Hepatic stellate cell (primary cell): ENCODE measurements at regions not wholly inside any gene's neighbourhood (a gene's known extent, or its start where the extent isn't known, plus 50 kb on each side); places are given as distances from the start of the nearest gene placed in this dataset.

Experiments
- DNase-seq: peaks from one replicate; pipeline ENCODE4 v3.0.0; 2011; ENCODE audit warnings: low spot score

DNA sequence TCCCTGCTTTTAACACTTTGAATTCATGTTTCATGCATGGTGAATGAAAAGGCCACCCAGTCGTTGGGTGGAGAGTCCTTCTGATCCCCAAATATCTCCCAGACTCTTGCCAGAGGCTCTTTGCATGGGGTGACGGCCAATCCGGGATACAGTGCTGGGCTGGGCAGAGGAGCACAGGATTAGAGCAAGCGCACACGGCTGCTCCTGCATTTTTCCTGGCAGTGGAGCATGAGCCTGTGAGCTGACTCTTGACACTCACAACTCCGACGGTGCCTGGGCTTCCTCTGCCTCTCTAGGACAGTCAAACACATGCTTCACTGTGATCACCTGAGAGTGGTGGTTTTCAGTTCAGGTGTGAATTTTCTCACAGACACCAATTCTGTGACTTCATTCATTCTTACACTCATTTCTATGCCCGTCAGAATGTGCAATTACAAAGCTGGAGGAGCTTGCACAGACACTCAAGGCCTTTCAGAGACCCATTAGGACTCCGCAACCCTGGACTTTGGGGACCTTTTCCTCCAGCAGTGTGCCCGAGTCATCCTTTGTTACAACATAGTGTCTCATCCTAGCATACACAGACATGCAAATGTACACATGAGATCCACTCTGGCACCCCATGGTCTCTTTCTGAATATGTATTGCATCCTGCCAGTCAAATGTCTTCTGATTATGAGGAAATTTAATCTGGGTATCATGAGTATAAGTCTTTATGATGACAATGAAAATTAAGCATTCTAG, 206.6 kb downstream of the ICE1 start:
- DNase-seq: no peak

DNA sequence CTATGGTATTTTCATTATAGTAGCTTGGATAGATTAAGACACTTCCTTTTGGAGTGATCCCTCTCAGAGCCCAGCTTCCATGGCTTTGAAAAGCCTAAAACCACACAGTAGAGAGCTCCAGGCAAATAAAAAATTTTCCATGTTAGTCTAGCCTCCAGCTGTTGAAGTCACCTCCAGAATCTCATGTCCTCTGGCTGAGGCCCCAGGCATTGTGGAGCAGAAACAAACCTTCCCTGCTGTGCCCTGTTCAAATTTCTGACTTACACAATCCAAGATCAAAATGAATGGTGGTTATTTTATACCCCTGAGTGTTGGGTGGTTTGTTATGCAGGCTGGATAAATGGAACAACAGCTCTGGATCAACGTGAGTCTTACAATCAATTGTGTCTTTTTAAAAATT, 203.9 kb downstream of the ICE1 start:
- no peak for DNase-seq

GRCh38 chr5:5625491-5625890, 203.0 kb downstream of the ICE1 start:
- no peak for DNase-seq

DNA sequence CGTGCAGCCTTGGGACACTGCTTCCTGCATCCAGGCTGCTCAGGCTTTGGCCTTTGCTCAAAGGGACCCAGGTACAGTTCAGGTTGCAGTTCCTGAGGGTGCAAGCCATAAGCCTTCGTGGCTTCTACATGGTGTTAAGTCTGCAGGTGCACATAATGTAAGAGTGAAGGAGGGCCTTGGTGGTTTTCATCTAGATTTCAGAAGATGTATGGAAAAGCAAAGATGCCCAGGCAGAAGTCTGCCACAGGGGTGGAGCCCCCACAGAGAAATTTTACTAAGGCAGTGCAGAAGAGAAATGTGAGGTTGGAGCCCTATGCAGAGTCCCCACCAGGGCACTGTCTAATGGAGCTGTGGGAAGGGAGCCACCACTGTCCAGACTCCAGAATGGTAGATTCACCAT, 200.9 kb downstream of the ICE1 start:
- no peak for DNase-seq

- no peak for DNase-seq
These were observed 200.3 kb downstream of the ICE1 start for GRCh38 chr5:5622806-5623205.

DNA sequence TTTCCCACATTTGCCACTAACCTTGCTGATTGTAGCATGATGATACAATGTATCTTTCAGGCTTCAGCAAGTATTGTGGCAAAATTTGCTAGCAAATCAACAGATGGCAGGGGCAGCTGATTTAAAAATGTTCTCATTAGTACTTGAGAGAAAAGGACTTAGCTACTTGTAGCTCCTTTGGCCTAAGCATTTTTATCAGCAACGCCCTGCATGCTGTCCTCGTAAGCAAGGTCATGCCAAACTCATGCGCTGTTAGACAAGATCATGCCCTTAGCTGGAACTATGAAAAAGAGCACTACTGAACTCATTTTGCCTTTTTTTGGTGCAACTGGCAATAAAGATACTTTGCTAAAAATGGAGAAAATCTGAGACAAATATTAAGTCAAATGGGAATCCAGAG, 197.1 kb downstream of the ICE1 start:
- DNase-seq: no peak

DNA sequence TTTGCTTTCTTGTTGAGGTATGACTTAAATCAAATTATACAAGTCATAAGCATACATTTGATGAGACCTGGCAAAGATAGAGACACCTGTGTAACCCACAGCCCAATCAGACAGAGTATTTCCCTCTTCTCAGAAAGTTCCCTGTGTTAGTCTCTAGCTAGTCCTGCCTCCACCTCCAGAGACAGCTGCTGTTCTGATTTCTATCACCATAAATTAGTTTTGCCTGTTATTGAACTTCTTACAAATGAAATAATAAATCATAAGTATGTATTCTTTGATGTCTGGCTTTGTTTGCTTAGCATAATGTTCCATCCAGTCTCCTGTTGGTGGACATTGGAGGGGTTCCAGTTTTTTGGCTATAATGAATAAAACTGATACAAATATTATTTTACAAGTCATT, 194.5 kb downstream of the ICE1 start:
- no peak for DNase-seq

DNA sequence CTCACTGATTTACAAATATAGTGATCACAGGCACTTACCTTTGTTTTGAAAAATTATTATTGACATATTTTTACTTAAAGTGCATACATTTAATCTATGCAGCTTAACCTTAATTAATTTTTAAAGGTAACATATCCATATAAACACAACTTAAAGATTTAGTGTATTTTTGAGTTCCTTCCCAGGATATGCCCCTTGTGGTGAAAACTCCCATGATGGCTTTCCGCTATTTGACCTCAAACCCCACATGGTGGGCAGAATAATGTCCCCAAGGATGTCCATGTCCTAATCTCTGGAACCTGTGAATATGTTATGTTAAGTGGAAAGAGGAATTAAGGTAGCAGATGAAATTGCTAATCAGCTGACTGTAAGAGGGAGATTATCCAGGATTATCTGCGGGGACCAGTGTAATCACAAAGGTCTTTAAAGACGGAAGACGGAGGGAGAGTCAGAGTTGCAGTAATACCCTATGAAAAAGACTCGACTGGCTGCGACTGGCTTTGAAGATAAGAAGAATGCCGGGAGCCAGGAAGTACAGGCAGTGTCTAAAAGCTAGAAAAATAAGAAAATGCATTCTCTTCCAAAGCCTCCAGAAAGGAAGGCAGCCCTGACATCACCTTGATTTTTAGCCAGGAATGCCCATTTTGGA, 193.9 kb downstream of the ICE1 start:
- DNase-seq: no peak

- no peak for DNase-seq
These were observed 193.1 kb downstream of the ICE1 start for GRCh38 chr5:5615569-5615968.

DNA sequence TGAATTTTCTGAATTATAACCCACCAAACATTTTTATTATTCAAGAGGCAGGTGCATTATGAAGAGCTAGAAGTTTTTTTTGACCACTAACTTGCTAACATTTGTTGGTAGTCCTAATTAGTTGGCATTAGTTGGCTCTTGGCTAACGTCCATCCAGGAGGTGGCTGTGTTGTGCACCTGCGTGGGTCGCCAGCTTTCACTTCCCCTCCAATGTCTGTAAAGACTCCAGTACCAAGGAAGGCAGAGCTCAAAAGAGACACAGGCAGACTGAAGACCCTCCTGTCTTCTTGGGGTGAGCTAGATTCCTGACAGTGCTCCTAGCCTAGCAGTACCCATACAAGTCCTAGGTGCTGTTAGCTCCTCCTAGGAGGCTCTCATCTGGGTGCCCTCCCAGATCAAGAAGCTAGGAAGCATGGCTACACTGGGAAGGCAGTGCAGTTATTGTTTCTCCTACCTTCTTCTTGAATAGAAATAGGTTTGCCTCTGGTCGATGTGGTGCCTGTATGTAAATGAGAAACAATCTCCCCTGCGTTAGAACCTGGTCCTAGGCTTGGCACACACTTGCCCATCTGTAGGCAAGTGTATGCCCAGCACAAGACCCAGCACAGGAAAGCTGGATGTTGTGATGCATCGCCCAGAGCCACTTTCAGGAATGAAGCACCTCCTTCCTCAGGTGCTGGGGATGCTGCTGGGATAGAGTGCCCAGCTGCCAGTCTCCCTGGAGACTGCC, 190.9 kb downstream of the ICE1 start:
- DNase-seq: no peak

GRCh38 chr5:5612096-5612495, 189.6 kb downstream of the ICE1 start:
- no peak for DNase-seq

DNA sequence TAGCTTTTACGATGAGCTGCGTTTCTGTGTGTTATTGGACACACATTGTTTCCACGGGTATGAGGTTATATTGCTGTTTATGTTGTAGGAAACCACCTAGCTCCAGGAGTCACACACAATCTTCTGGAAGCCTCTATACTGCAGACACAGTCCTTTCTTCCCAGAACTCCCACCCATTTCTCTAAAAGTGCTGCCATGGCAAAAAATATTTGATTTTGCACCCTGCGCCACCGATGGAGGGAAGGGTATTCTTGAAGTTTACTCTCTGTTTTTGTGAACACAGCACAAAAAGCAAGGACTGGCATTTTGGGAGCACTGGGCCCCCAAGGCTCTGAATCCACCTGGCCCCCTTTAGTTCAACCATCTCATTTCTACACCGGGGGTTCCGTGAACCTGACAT, 187.5 kb downstream of the ICE1 start:
- DNase-seq: no peak

- DNase-seq: no peak
These were observed 182.8 kb downstream of the ICE1 start for GRCh38 chr5:5605170-5605764.

DNA sequence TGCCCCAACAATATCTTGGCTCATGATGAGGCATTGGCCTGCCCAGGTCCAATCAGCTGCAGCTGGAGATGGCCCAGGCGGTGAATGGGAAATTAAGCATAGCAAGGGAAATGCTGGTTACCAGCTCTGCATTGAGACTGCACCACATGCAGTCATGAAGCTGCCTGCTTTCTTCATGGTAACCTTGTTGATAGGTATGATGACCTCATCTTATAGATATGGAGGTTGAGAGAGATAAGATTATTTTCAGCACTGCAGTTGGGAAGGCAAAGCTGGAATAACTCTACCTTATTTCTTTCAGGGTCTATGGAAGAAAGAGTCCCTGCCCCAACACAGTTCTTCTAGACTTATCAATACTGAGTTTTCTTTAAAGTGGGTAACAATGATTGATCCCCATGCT, 180.1 kb downstream of the ICE1 start:
- no peak for DNase-seq

GRCh38 chr5:5598547-5599113, 176.2 kb downstream of the ICE1 start:
- no peak for DNase-seq

- DNase-seq: no peak
These were observed 170.9 kb downstream of the ICE1 start for GRCh38 chr5:5593391-5593790.

DNA sequence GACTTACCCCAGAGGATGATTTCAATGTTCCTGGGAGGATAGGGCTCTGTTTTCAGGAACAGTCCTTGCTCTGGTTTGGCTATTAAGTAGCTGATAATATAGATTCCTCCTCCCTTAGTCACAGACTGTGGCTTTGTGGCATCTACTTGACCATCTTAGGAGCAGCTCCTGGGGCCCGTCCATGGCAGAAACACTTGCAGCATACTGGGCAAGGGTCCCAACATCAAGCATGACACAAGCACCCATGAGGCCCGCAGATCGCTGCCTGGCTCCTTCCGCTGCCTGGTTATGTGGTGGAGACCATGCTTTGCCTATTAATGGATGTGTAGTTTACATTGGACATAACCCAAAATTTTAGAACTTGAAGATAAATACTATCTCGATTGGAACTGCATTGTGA, 170.1 kb downstream of the ICE1 start:
- no peak for DNase-seq

DNA sequence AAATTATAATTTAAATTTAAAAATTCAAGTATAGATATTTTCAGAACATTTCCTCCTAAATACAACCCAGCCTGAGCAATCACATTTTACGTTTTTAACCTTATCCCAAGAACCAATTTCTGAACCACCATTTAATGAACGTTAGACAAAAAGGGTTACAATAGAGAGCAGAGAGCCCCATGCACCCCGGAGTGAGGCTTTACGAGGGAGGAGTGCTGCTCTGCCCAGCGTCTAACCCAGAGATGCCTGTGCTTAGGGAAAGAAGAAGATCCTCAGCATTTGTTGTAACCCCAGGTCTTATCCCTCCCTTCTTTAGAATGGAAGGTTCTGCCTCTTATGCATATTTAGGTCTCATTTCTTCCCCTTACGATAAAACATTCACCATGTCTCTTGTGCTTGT, 169.1 kb downstream of the ICE1 start:
- no peak for DNase-seq

GRCh38 chr5:5589857-5590256, 167.4 kb downstream of the ICE1 start:
- DNase-seq: no peak

- no peak for DNase-seq
These were observed 166.7 kb downstream of the ICE1 start for GRCh38 chr5:5588887-5589826.

DNA sequence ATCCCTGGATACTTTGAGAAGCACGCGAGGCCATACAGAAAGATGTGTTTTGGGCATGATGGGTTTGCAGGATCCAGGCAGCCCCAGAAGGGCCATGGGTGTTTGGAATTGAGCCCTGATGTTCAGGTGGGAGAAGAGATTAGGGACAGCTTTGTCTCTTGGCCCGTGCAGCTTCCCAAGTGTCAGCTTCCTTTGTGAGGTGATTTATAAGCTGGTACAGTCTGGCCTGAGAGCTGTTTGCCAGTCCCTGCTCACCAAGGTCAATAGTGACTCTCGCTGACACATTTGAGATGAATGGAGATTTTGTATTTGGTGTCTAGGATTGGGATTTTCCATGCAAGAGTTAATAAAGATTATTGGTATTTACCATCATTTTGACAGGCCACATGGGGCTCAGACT, 165.9 kb downstream of the ICE1 start:
- no peak for DNase-seq
